ENCODE measurements at regions not wholly inside any gene's neighbourhood (a gene's known extent, or its start where the extent isn't known, plus 50 kb on each side); places are given as distances from the start of the nearest gene placed in this dataset.

DNA sequence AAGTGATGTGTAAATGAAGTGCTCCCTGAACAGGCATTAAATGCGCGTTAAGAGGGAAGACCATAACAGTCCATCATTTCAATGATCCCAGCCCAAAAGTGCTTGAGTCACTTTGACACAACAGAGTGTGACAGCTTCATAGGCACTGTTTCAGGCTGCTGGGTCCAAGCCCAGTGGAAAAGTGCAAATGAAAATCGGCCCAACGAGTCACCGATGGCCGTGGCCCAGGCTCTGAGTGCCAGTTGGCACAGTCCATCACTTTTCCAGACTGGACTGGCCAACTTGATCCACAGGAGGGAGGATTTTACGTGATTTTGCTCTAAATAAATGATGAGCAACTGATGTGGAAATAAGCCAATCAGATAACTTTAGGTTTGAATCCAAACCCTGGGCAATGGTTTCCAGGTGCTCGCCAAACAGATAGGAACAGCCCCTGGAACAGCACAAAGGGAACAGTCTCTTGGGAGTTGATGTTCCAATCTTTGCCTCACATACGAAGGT is 114.0 kb downstream of the SP3 start:
- TF ChIP-seq CTCF (IDR thresholded peaks at IDR 0.05; ENCODE audit: insufficient read depth, low read depth, low read length, missing control alignments): no peak
- DNase-seq (ENCODE audit: low read depth): no peak
- no peak overlapping the region for H3K4me3 ChIP-seq (ENCODE audit: low read length)

GRCh38 chr2:173854141-173854540 is 111.0 kb downstream of the SP3 start:
- DNase-seq (ENCODE audit: low read depth): no peak
- no peak for TF ChIP-seq CTCF (IDR thresholded peaks at IDR 0.05; ENCODE audit: insufficient read depth, low read depth, low read length, missing control alignments)

DNA sequence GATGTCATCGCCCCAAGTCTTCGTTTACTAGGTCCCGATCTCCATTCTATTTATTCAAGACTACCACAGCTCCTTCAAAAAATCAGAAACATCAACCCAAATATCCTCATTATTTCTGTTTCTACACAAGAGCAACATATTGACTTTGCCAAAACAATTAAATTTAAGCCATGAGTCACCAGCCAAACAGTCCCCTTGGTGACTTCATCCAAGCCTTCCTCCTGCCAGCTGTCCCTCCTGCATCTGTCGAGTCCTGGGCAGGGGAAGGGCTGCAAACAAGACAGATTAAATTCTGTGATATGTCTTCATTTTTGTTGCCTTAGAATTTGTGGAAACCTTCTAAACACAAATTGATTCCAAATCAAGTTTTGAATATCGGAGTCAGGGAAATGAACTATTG is 110.3 kb downstream of the SP3 start:
- DNase-seq (ENCODE audit: low read depth): peak; percentile 25
- H3K4me3 ChIP-seq (ENCODE audit: low read length): no peak overlapping the region
- no peak for TF ChIP-seq CTCF (IDR thresholded peaks at IDR 0.05; ENCODE audit: insufficient read depth, low read depth, low read length, missing control alignments)

More at GRCh38 chr2:173854141-173854540, 111.0 kb downstream of the SP3 start:
- H3K4me3 ChIP-seq (ENCODE audit: low read length): no peak overlapping the region

GRCh38 chr2:173855661-173856060 is 109.5 kb downstream of the SP3 start:
- no peak overlapping the region for H3K4me3 ChIP-seq (ENCODE audit: low read length)
- no peak for DNase-seq (ENCODE audit: low read depth)
- no peak for TF ChIP-seq CTCF (IDR thresholded peaks at IDR 0.05; ENCODE audit: insufficient read depth, low read depth, low read length, missing control alignments)

Measured in epithelial cell of esophagus (primary cell).